Vagina (tissue), 2 donors: ENCODE measurements at regions not wholly inside any gene's neighbourhood (a gene's known extent, or its start where the extent isn't known, plus 50 kb on each side); places are given as distances from the start of the nearest gene placed in this dataset.

ENCODE experiments used
- POLR2A ChIP-seq, 2 donors: fragments of 450-650 bp; IDR thresholded peaks; one replicate each; pipeline ENCODE4 v1.6.1; 2017; ENCODE audit warnings: antibody characterized with exemption in 2 of 2, mild to moderate bottlenecking in 2 of 2, moderate library complexity in 2 of 2
- POLR2AphosphoS5 ChIP-seq, 2 donors: sonication (generic); formaldehyde crosslinking; IDR thresholded peaks; one replicate each; pipeline ENCODE4 v1.9.0; 2017; ENCODE audit warnings: antibody characterized with exemption in 2 of 2, mild to moderate bottlenecking in 2 of 2, low read depth in 1 of 2; ENCODE audit not compliant: insufficient read depth in 1 of 2
- TF ChIP-seq, protein P1 (sequence below), 3 experiments: fragments of 450-650 bp in 2 of 3; fragments of 200-600 bp in 1 of 3; sonication (generic) in 1 of 3; IDR thresholded peaks; one replicate each; pipeline ENCODE4 v1.5.1; 2017 to 2019; ENCODE audit warnings: antibody characterized with exemption in 3 of 3, mild to moderate bottlenecking in 2 of 3, moderate library complexity in 2 of 3

DNA sequence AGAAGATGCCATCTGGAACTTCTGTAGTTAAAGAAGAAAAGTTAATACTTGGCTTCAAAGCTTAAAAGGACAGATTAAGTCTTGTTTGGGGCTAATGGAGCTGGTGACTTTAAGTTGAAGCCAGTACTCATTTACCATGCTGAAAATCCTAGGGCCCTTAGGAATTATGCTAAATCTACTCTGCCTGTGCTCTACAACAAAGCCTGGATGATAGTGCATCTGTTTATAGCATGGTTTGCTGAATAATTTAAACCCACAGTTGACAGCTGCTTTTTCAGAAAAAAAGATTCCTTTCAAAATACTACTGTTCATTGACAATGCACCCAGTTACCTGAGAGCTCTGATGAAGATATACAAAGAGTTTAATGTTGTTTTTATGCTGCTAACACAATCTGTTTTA lies 393.5 kb downstream of the MAT2B start:
- TF ChIP-seq POLR2A (IDR thresholded peaks at IDR 0.05): no peak
- TF ChIP-seq POLR2AphosphoS5 (IDR thresholded peaks at IDR 0.05; ENCODE audit: insufficient read depth in 1 of 2, low read depth in 1 of 2): no peak
- TF ChIP-seq, protein P1, sequence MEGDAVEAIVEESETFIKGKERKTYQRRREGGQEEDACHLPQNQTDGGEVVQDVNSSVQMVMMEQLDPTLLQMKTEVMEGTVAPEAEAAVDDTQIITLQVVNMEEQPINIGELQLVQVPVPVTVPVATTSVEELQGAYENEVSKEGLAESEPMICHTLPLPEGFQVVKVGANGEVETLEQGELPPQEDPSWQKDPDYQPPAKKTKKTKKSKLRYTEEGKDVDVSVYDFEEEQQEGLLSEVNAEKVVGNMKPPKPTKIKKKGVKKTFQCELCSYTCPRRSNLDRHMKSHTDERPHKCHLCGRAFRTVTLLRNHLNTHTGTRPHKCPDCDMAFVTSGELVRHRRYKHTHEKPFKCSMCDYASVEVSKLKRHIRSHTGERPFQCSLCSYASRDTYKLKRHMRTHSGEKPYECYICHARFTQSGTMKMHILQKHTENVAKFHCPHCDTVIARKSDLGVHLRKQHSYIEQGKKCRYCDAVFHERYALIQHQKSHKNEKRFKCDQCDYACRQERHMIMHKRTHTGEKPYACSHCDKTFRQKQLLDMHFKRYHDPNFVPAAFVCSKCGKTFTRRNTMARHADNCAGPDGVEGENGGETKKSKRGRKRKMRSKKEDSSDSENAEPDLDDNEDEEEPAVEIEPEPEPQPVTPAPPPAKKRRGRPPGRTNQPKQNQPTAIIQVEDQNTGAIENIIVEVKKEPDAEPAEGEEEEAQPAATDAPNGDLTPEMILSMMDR (IDR thresholded peaks at IDR 0.05): no peak
